Activated CD4-positive, alpha-beta T cell treated with anti-CD3 and anti-CD28 coated beads, Interleukin-2, amount 10 ng/mL, durations not matched to agents 7 days and 5 days (primary cell): ENCODE measurements at regions not wholly inside any gene's neighbourhood (a gene's known extent, or its start where the extent isn't known, plus 50 kb on each side); places are given as distances from the start of the nearest gene placed in this dataset.
"Not testable (repeated sequence)": the region's sequence is repeated elsewhere in the genome, so short reads cannot be mapped to it uniquely, and the experiment has no call there.

Source experiments
- CTCF ChIA-PET: fragments of 350-600 bp; sonication (Branson Sonifier 250); formaldehyde crosslinking; loops from one replicate; lab custom pipeline; 2021; ENCODE audit warnings: antibody characterized with exemption; lab: Charles Lee
- POLR2A ChIA-PET: fragments of 350-600 bp; sonication (Branson Sonifier 250); formaldehyde crosslinking; loops from one replicate; lab custom pipeline; 2021; ENCODE audit warnings: antibody characterized with exemption; lab: Charles Lee
- DNase-seq: peaks from one replicate; pipeline ENCODE4 v3.0.0-alpha.2; 2020
- H3K27ac Mint-ChIP-seq: one replicate; pipeline ENCODE4 v1.8.0; 2021; ENCODE audit warnings: mild to moderate bottlenecking, moderate library complexity, mixed read lengths
- H3K27me3 Mint-ChIP-seq: one replicate; pipeline ENCODE4 v1.8.0; 2021; ENCODE audit warnings: mixed read lengths
- H3K36me3 Mint-ChIP-seq: one replicate; pipeline ENCODE4 v1.8.0; 2021; ENCODE audit warnings: low read depth, mixed read lengths
- H3K4me1 Mint-ChIP-seq: one replicate; pipeline ENCODE4 v1.8.0; 2021; ENCODE audit warnings: mixed read lengths
- H3K4me3 Mint-ChIP-seq: one replicate; pipeline ENCODE4 v1.8.0; 2021; ENCODE audit warnings: mild to moderate bottlenecking, moderate library complexity, mixed read lengths
- H3K9me3 Mint-ChIP-seq: one replicate; pipeline ENCODE4 v1.8.0; 2021; ENCODE audit warnings: mixed read lengths

- Mint-ChIP-seq H3K27me3 (no peaks in the 10 kb centered on the region), H3K4me1 (no peaks in the 10 kb centered on the region), H3K4me3 (no peak overlapping the region), H3K36me3 (no peaks in the 10 kb centered on the region), H3K27ac (no peak overlapping the region), H3K9me3 (peaks cover 6% of the 10 kb centered on the region)
- POLR2A ChIA-PET = no interaction called here
- CTCF ChIA-PET = no interaction called here
- no peak for DNase-seq
Measured at GRCh38 chr3:177889652-177890358, 646.4 kb upstream of the KCNMB2 start.

DNA sequence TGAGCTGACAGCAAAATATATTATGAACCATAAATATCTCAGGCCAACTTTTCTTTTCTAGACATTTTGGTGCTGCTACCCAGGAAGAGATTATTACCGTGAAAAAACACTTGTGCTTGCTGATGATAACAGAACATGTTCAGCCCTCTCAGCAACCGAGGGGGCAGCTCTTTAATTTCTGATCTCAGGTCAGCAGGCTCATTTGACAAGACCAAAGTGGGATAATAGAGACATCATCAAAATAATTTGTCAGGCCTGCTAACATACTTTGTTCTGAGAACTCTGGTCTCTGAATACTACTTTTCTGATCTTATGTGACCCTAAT, 645.9 kb upstream of the KCNMB2 start:
- Mint-ChIP-seq H3K27ac (no peak overlapping the region), H3K9me3 (peaks cover 6% of the 10 kb centered on the region), H3K36me3 (no peaks in the 10 kb centered on the region), H3K4me1 (no peaks in the 10 kb centered on the region), H3K27me3 (no peaks in the 10 kb centered on the region), H3K4me3 (no peak overlapping the region)
- no peak for DNase-seq
- ChIA-PET POLR2A (no interaction called here), CTCF (no interaction called here)

- POLR2A ChIA-PET, H3K36me3 Mint-ChIP-seq, DNase-seq, CTCF ChIA-PET, H3K4me1 Mint-ChIP-seq, H3K4me3 Mint-ChIP-seq, H3K27ac Mint-ChIP-seq, H3K27me3 Mint-ChIP-seq, H3K9me3 Mint-ChIP-seq: not testable (repeated sequence)
Measured at GRCh38 chr3:177891569-177891968, 644.7 kb upstream of the KCNMB2 start.

DNA sequence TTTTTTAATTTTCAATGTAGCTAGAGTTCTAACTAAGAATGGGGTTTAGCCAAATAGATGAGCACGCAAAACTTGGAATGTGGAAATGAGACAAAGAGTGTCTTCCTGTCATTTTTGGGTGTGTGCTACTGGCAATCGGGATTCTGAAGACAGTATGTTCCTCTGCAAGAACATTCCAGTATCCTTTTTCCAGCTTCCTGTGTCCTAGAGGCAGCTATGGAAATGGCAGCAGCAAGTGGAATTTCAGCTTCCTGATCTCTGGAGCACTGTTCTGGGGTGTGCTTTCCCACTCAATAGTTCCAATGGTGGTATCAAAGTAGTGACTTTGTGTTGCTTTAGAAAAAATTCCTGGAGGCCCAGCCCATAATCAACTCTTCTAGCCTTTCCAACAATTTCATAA, 642.9 kb upstream of the KCNMB2 start:
- H3K27ac Mint-ChIP-seq = no peak overlapping the region
- no peak overlapping the region for H3K4me3 Mint-ChIP-seq
- peaks cover 2% of the 10 kb centered on the region for H3K36me3 Mint-ChIP-seq
- H3K27me3 Mint-ChIP-seq = no peaks in the 10 kb centered on the region
- no peaks in the 10 kb centered on the region for H3K4me1 Mint-ChIP-seq
- DNase-seq = no peak
- POLR2A ChIA-PET = no interaction called here
- CTCF ChIA-PET = no interaction called here
- H3K9me3 Mint-ChIP-seq = peaks cover 8% of the 10 kb centered on the region

- no peak for DNase-seq
- POLR2A ChIA-PET = no interaction called here
- Mint-ChIP-seq H3K27ac (no peak overlapping the region), H3K27me3 (no peaks in the 10 kb centered on the region), H3K4me1 (no peaks in the 10 kb centered on the region), H3K36me3 (peaks cover 2% of the 10 kb centered on the region), H3K4me3 (no peak overlapping the region), H3K9me3 (peaks cover 7% of the 10 kb centered on the region)
- CTCF ChIA-PET = no interaction called here
Measured at GRCh38 chr3:177894081-177894728, 642.0 kb upstream of the KCNMB2 start.

DNA sequence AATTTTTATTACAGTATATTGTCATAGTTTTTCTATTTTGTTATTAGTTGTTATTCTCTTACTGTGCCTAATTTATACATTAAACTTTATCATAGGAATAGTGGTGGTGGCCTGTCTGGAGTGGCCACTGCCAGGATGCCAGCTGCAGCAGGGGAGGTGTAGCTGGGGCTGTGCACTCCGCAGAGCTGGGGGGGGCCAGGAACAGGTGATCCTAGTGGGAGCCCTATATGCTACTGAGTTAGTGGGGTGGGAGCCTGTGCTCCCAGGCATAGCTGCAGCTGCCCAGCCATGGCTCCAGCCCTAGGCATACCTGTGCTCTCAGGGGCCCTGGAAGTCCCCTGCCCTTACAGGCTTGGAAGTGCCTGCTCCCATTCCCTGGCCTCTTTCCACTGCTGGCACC, 638.1 kb upstream of the KCNMB2 start:
- no peaks in the 10 kb centered on the region for H3K4me1 Mint-ChIP-seq
- CTCF ChIA-PET = no interaction called here
- no peak for DNase-seq
- POLR2A ChIA-PET = no interaction called here
- H3K36me3 Mint-ChIP-seq = peaks cover 2% of the 10 kb centered on the region
- no peak overlapping the region for H3K27ac Mint-ChIP-seq
- H3K4me3 Mint-ChIP-seq = no peak overlapping the region
- H3K27me3 Mint-ChIP-seq = no peaks in the 10 kb centered on the region
- peaks cover 14% of the 10 kb centered on the region for H3K9me3 Mint-ChIP-seq

- ChIA-PET CTCF (interaction anchor here (1.3 kb wide), 1 partner anchor 16 kb away, joined by 5 read pairs; no protein-coding TSS in a partner anchor), POLR2A (no interaction called here)
- no peak for DNase-seq
- no peaks in the 10 kb centered on the region for H3K27me3 Mint-ChIP-seq
- no peaks in the 10 kb centered on the region for H3K4me1 Mint-ChIP-seq
- H3K27ac Mint-ChIP-seq = no peak overlapping the region
- peaks cover 14% of the 10 kb centered on the region for H3K9me3 Mint-ChIP-seq
- H3K36me3 Mint-ChIP-seq = peaks cover 2% of the 10 kb centered on the region
- no peak overlapping the region for H3K4me3 Mint-ChIP-seq
Measured at GRCh38 chr3:177899275-177900067, 636.8 kb upstream of the KCNMB2 start.

DNA sequence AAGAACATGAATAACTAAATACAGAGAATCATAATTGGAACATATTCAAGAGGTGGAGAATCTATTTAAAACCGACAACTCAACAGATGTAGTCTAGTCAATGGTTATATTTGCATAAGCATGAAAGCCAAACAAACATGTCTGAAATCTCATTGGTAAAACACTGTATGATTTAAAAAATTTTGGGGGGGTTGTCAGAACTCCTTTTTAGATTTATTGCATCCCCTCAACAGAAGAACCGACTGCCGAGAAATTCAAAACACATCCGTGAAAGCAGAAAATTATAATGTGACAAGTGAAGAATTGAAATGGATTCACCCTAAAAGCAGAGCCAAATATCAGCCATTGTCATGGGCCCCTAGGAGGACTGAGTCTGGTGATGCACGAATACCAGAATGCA, 633.4 kb upstream of the KCNMB2 start:
- Mint-ChIP-seq H3K36me3 (no peaks in the 10 kb centered on the region), H3K27me3 (no peaks in the 10 kb centered on the region), H3K27ac (no peak overlapping the region), H3K9me3 (peaks cover 12% of the 10 kb centered on the region), H3K4me3 (no peak overlapping the region), H3K4me1 (no peaks in the 10 kb centered on the region)
- ChIA-PET CTCF (no interaction called here), POLR2A (no interaction called here)
- DNase-seq = no peak

- no peaks in the 10 kb centered on the region for H3K36me3 Mint-ChIP-seq
- POLR2A ChIA-PET = no interaction called here
- H3K4me3 Mint-ChIP-seq = no peak overlapping the region
- H3K27ac Mint-ChIP-seq = no peak overlapping the region
- CTCF ChIA-PET = no interaction called here
- H3K4me1 Mint-ChIP-seq = no peaks in the 10 kb centered on the region
- peaks cover 8% of the 10 kb centered on the region for H3K9me3 Mint-ChIP-seq
- no peaks in the 10 kb centered on the region for H3K27me3 Mint-ChIP-seq
- DNase-seq = no peak
Measured at GRCh38 chr3:177904621-177905020, 631.6 kb upstream of the KCNMB2 start.

GRCh38 chr3:177905173-177906125, 630.8 kb upstream of the KCNMB2 start:
- CTCF ChIA-PET = no interaction called here
- no peaks in the 10 kb centered on the region for H3K4me1 Mint-ChIP-seq
- H3K9me3 Mint-ChIP-seq = no peaks in the 10 kb centered on the region
- no peak overlapping the region for H3K4me3 Mint-ChIP-seq
- H3K27me3 Mint-ChIP-seq = no peaks in the 10 kb centered on the region
- no peaks in the 10 kb centered on the region for H3K36me3 Mint-ChIP-seq
- POLR2A ChIA-PET = no interaction called here
- DNase-seq = no peak
- H3K27ac Mint-ChIP-seq = no peak overlapping the region

DNA sequence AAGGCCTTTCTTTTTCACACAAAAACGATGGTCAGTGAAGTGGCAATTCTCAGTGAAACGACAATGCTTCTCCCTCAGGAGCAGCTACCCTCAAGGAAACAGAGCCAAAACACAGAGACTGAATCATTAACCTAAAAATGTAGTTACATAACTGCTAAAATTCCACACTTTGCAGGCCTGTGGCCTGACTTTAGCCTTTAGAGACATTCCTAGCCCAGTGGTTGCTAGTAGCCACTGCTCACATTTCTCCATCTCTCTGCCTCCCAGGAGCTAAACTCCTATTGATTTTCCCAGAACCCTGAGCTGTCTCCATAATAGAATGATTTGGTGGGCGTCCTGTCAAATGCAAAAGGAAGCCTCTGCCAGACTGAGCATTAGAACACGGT, 630.1 kb upstream of the KCNMB2 start:
- no peak overlapping the region for H3K27ac Mint-ChIP-seq
- no peak for DNase-seq
- CTCF ChIA-PET = no interaction called here

DNA sequence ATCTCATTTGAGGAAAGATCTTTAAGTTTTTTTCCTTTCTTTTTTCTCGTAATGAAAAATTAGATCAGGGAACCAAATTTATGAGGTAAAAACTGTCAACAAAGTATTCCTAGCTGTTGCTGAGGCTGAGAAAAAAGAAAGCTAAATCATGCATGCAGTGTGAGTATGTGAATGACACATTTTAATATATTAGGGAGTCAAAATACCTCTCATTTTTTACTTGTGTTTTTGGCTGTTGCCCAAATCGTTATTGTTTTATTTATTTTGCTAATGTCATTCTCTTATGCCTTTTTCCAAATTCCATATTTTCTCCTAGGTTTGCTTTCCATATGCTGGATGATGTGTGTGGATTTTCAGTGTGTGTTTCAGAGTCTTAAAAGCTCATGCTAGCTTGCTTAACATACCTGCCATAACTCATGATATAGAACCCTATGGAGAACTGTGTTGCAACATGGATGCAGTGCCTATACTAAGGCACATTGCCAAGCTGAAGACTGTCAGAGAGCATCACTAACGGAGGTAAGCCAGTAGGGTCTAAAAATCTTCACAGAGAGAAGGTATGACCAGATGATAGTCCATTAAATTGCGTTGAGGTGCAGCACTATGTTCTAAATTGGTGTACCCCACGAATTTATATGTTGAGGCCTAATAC, 629.5 kb upstream of the KCNMB2 start:
- Mint-ChIP-seq H3K36me3 (no peaks in the 10 kb centered on the region), H3K27ac (no peak overlapping the region), H3K4me3 (no peak overlapping the region), H3K27me3 (no peaks in the 10 kb centered on the region), H3K4me1 (no peaks in the 10 kb centered on the region), H3K9me3 (no peaks in the 10 kb centered on the region)
- DNase-seq = no peak
- ChIA-PET CTCF (no interaction called here), POLR2A (no interaction called here)

More for the DNA sequence above, 630.1 kb upstream of the KCNMB2 start:
- Mint-ChIP-seq H3K9me3 (no peaks in the 10 kb centered on the region), H3K4me3 (no peak overlapping the region), H3K27me3 (no peaks in the 10 kb centered on the region), H3K36me3 (no peaks in the 10 kb centered on the region), H3K4me1 (no peaks in the 10 kb centered on the region)
- POLR2A ChIA-PET = no interaction called here
